ENCODE measurements at regions not wholly inside any gene's neighbourhood (a gene's known extent, or its start where the extent isn't known, plus 50 kb on each side); places are given as distances from the start of the nearest gene placed in this dataset.

DNA sequence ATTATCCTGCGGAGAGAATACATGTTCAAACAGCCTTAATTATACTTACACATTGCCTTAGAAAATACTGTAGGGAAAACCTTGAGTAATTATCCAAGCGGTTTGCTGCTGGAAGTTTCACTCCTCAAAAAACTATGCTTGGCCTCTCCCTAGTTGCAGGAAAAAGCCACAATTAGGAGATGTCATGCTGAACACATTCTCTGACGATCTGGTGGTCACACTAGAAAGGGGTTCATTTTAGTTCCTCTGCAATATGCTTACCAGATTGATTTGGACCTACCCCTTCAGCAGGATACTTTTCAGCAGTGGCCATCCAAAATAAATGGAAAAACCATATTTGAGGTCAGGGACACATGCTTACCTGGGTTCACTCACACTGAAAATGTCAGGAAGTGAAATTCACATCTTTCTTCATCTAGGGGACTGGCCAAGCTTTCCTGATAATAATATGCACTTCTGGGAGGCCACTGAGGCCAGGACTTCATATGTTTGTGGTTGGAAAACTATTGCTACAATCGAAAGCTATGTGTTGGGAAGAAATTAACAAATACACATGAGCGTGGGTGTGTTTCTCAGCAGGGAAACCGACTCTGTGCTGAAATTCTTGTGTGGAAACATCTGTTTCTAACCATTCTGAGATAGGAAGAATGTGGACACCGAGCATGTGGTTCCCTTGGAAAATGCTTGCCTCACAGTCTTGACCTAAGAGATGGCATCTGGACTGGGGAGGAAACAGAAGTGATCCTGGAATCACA is 68.8 kb downstream of the ATXN3L start:
- TF ChIP-seq TAF1 (IDR thresholded peaks at IDR 0.05; ENCODE audit: low read depth) (no peak), USF1 (IDR thresholded peaks at IDR 0.05) (no peak), NFIC (IDR thresholded peaks at IDR 0.05) (no peak), RAD21 (IDR thresholded peaks at IDR 0.05; ENCODE audit: low read depth) (no peak), MAX (IDR thresholded peaks at IDR 0.05) (no peak), CEBPB (IDR thresholded peaks at IDR 0.05) (no peak), EGR1 (IDR thresholded peaks at IDR 0.05) (no peak), CREB1 (IDR thresholded peaks at IDR 0.05; ENCODE audit: low read depth) (no peak)

GRCh38 chrX:13248867-13249486 is 70.9 kb downstream of the ATXN3L start:
- TF ChIP-seq, protein P1, sequence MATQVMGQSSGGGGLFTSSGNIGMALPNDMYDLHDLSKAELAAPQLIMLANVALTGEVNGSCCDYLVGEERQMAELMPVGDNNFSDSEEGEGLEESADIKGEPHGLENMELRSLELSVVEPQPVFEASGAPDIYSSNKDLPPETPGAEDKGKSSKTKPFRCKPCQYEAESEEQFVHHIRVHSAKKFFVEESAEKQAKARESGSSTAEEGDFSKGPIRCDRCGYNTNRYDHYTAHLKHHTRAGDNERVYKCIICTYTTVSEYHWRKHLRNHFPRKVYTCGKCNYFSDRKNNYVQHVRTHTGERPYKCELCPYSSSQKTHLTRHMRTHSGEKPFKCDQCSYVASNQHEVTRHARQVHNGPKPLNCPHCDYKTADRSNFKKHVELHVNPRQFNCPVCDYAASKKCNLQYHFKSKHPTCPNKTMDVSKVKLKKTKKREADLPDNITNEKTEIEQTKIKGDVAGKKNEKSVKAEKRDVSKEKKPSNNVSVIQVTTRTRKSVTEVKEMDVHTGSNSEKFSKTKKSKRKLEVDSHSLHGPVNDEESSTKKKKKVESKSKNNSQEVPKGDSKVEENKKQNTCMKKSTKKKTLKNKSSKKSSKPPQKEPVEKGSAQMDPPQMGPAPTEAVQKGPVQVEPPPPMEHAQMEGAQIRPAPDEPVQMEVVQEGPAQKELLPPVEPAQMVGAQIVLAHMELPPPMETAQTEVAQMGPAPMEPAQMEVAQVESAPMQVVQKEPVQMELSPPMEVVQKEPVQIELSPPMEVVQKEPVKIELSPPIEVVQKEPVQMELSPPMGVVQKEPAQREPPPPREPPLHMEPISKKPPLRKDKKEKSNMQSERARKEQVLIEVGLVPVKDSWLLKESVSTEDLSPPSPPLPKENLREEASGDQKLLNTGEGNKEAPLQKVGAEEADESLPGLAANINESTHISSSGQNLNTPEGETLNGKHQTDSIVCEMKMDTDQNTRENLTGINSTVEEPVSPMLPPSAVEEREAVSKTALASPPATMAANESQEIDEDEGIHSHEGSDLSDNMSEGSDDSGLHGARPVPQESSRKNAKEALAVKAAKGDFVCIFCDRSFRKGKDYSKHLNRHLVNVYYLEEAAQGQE (IDR thresholded peaks at IDR 0.05; ENCODE audit: low read depth): no peak
- no peak for TF ChIP-seq TAF1 (IDR thresholded peaks at IDR 0.05; ENCODE audit: low read depth)
- TF ChIP-seq ZBTB7A (IDR thresholded peaks at IDR 0.05; ENCODE audit: low read depth): no peak

GRCh38 chrX:13239272-13239671 is 80.6 kb downstream of the ATXN3L start:
- TF ChIP-seq ZBTB7A (IDR thresholded peaks at IDR 0.05; ENCODE audit: low read depth) (no peak), USF1 (IDR thresholded peaks at IDR 0.05) (no peak), MAX (IDR thresholded peaks at IDR 0.05) (no peak), NFIC (IDR thresholded peaks at IDR 0.05) (no peak), RAD21 (IDR thresholded peaks at IDR 0.05; ENCODE audit: low read depth) (no peak), EGR1 (IDR thresholded peaks at IDR 0.05) (no peak), YY1 (IDR thresholded peaks at IDR 0.05; ENCODE audit: low read depth) (no peak), FOXM1 (IDR thresholded peaks at IDR 0.05; ENCODE audit: borderline replicate concordance, low read depth) (no peak), TCF12 (IDR thresholded peaks at IDR 0.05; ENCODE audit: low read depth) (no peak), TEAD4 (IDR thresholded peaks at IDR 0.05) (no peak), TAF1 (IDR thresholded peaks at IDR 0.05; ENCODE audit: low read depth) (no peak), CREB1 (IDR thresholded peaks at IDR 0.05; ENCODE audit: low read depth) (no peak), CEBPB (IDR thresholded peaks at IDR 0.05) (no peak)
- TF ChIP-seq, protein P1 (IDR thresholded peaks at IDR 0.05; ENCODE audit: low read depth): no peak

- no peak for TF ChIP-seq YY1 (IDR thresholded peaks at IDR 0.05; ENCODE audit: low read depth)
- TF ChIP-seq EGR1 (IDR thresholded peaks at IDR 0.05): no peak
- no peak for TF ChIP-seq TEAD4 (IDR thresholded peaks at IDR 0.05)
- TF ChIP-seq EP300 (IDR thresholded peaks at IDR 0.05; ENCODE audit: borderline replicate concordance): no peak
- TF ChIP-seq MAX (IDR thresholded peaks at IDR 0.05): no peak
These were observed 83.9 kb downstream of the ATXN3L start for GRCh38 chrX:13235930-13236329.

GRCh38 chrX:13232484-13232883 is 87.4 kb downstream of the ATXN3L start:
- TF ChIP-seq TEAD4 (IDR thresholded peaks at IDR 0.05): no peak
- TF ChIP-seq USF1 (IDR thresholded peaks at IDR 0.05): no peak
- TF ChIP-seq ZBTB7A (IDR thresholded peaks at IDR 0.05; ENCODE audit: low read depth): no peak
- TF ChIP-seq MAX (IDR thresholded peaks at IDR 0.05): no peak
- TF ChIP-seq EGR1 (IDR thresholded peaks at IDR 0.05): no peak
- TF ChIP-seq, protein P1 (IDR thresholded peaks at IDR 0.05; ENCODE audit: low read depth): no peak
- no peak for TF ChIP-seq CREB1 (IDR thresholded peaks at IDR 0.05; ENCODE audit: low read depth)
- no peak for TF ChIP-seq TCF12 (IDR thresholded peaks at IDR 0.05; ENCODE audit: low read depth)
- no peak for TF ChIP-seq RAD21 (IDR thresholded peaks at IDR 0.05; ENCODE audit: low read depth)
- no peak for TF ChIP-seq EP300 (IDR thresholded peaks at IDR 0.05; ENCODE audit: borderline replicate concordance)
- TF ChIP-seq CEBPB (IDR thresholded peaks at IDR 0.05): no peak
